Activated T-cell treated with anti-CD3 and anti-CD28 coated beads for 24 hours (primary cell): ENCODE measurements at regions not wholly inside any gene's neighbourhood (a gene's known extent, or its start where the extent isn't known, plus 50 kb on each side); places are given as distances from the start of the nearest gene placed in this dataset.
A peak's percentile ranks its signal among the peaks of the same experiment; 100 is the strongest.
"Not testable (repeated sequence)": the region's sequence is repeated elsewhere in the genome, so short reads cannot be mapped to it uniquely, and the experiment has no call there.

Experiments used
- DNase-seq: peaks from one replicate; pipeline ENCODE4 v3.0.0-alpha.2; 2020; ENCODE audit warnings: low read depth

GRCh38 chr18:67135981-67136380 lies 380.5 kb downstream of the DSEL start:
- no peak for DNase-seq

GRCh38 chr18:67134911-67135310 lies 381.6 kb downstream of the DSEL start:
- DNase-seq, result no peak

- DNase-seq, result no peak
Measured at GRCh38 chr18:67133669-67134068, 382.9 kb downstream of the DSEL start.

- no peak for DNase-seq
Measured at GRCh38 chr18:67132919-67133318, 383.6 kb downstream of the DSEL start.

GRCh38 chr18:67131498-67131897 lies 385.0 kb downstream of the DSEL start:
- DNase-seq, result no peak

- not testable (repeated sequence) for DNase-seq
Measured at GRCh38 chr18:67126751-67127150, 389.8 kb downstream of the DSEL start.

GRCh38 chr18:67123901-67124300 lies 392.6 kb downstream of the DSEL start:
- DNase-seq, result no peak

GRCh38 chr18:67117804-67118203 lies 398.7 kb downstream of the DSEL start:
- DNase-seq, result no peak

GRCh38 chr18:67109535-67109934 lies 407.0 kb downstream of the DSEL start:
- no peak for DNase-seq

- no peak for DNase-seq
Measured at GRCh38 chr18:67108894-67109293, 407.6 kb downstream of the DSEL start.

GRCh38 chr18:67104700-67105284 lies 411.7 kb downstream of the DSEL start:
- DNase-seq, result peak; percentile 7

GRCh38 chr18:67094123-67094522 lies 422.4 kb downstream of the DSEL start:
- DNase-seq, result no peak

DNA sequence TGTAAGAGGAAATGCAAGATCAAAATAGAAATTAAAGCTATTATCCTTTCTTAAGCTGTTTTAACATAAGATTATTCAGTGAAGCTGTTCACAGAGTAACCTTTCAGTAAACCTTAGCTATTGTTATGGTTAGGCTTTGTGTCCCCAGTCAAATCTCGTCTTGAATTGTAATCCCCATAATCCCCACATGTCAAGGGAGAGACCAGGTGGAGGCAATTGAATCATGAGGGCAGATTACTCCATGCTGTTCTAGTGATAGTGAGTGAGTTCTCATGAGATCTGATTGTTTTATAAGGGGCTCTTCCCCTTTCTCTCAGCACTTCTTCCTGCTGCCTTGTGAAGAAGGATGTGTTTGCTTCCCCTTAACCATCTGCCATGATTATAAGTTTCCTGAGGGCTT lies 424.4 kb downstream of the DSEL start:
- no peak for DNase-seq

DNA sequence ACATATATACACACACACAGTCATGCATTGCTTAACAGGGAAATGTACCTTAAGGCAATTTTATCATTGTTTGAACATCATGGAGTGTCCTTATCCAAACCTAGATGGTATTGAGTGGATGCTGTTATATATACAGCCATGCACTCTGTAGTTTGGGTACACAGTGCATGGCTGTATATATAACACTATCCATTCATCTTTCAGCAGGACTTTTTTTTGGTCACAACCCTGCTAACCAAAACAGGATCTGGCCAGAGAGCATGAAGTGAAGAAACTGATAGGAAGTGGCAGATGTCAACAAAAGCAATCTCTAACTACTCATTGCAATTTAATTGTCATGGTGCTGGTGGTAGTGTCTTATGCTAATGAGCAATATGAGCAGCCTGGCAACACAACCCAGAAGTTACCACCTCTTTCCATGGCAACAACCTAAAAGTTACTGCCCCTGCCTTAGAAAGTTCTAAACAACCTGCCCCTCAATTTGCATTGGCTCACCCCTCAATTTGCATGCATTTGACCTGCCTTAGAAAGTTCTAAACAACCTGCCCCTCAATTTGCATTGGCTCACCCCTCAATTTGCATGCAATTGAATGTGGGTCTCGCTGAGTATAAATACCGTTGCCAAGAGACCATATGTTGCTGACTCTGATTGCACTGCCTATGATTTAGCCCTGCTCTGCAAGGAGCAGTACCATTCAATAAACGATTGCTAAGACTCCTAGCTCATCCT lies 434.9 kb downstream of the DSEL start:
- no peak for DNase-seq

DNA sequence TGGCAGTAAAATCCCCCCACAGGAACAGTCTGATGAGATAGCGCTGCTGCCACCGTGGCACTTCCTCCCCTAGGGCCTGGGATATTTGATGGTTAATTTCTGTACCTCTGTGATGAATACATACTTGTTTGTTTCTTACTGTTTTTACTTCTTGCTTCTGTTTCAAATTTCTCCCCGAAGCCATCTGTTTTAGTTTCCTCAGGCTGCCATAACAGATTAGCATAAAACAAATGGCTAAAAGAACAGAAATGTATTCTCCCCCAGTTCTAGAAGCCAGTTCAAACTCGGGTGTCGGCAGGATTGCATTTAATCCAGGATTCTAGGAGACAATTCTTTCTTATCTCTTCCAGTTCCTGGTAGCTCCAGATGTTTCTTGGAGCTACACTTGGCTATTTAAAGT lies 435.9 kb downstream of the DSEL start:
- no peak for DNase-seq

DNA sequence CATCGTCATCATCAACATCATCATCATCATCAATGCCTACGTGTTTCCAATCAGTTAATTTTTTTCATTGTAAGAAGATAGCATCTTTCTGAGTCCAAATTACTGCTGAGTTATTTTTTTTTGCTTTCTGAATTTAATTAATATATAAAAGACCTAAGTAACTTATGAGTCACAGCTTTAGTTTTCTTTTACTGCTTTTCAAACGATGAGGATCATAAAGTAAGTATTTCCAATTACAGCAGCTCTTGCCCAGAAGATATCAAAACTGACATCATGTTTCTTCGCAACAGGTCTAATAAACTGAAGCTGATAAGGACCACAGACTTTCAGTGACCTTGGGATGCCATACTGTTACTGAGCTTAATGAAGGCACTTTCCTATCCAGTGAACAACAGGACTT lies 442.2 kb downstream of the DSEL start:
- DNase-seq, result no peak

DNA sequence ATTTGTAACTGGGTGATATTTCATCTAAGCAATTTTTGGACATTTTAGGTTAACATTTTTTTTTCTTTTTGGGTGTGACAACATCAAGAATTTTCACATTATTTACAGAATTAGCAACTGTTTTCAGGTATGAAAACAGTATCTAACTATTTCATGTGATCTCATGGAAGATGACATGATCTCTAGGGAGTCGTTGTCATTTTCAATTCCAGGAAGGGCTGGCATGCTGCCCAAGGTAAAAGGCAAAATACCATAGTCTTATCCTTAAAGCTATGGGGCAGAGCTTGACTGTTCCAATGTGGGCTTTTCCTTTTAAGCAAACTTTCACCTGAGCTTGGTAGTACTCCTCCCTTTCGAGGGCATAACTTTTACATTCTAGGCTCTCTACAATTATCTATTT lies 443.7 kb downstream of the DSEL start:
- no peak for DNase-seq

- no peak for DNase-seq
Measured at GRCh38 chr18:67068608-67069007, 447.9 kb downstream of the DSEL start.

DNA sequence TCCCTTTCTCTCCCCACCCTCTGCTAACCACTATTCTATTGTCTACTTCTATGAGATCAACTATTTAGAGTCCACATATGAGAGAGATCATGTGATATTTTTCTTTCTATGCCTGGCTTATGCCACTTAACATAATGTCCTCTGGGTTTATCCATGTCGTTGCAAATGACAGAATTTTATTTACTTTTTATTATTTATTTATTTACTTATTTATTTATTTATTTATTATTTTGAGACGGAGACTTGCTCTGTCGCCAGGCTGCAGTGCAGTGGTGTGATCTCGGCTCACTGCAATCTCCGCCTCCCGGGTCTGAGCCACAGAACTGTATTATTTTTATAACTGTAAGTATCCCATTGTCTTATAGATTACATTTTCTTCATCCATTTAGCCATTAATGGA lies 443.4 kb upstream of the CDH19 start:
- no peak for DNase-seq

- no peak for DNase-seq
Measured at GRCh38 chr18:67043276-67043675, 439.4 kb upstream of the CDH19 start.

GRCh38 chr18:67041334-67041733 lies 437.4 kb upstream of the CDH19 start:
- DNase-seq, result no peak

GRCh38 chr18:67035026-67035425 lies 431.1 kb upstream of the CDH19 start:
- no peak for DNase-seq

- DNase-seq, result no peak
Measured at GRCh38 chr18:67023059-67023458, 419.2 kb upstream of the CDH19 start.

- DNase-seq, result no peak
Measured at GRCh38 chr18:67010919-67011318, 407.0 kb upstream of the CDH19 start.
